NCI-H2227 treated with DMSO at 0.1 percent for 48 hours (cell line): ENCODE measurements at regions not wholly inside any gene's neighbourhood (a gene's known extent, or its start where the extent isn't known, plus 50 kb on each side); places are given as distances from the start of the nearest gene placed in this dataset.
"Not testable (repeated sequence)": the region's sequence is repeated elsewhere in the genome, so short reads cannot be mapped to it uniquely, and the experiment has no call there.

Source experiments
- DNase-seq: peaks from one replicate; lab custom pipeline; 2025; lab: John Stamatoyannopoulos, UW

DNA sequence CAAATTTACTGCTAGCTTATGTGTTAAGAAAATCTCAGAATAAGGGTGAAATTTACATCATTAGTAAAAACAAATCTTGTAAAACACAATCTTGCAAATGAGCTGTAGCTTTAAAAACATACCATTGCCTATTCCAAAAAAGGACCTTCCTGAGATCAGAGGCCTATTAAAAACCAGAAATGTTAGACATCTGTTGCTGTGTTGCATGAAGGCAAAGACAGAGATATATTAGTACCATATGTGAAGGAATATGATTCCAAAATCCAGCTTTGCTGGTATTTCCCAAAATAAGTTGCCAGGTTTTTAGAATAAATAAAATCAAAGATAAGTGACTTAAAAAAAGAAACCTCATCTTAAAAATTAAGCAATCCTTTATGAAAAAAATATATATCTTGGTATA, 504.1 kb upstream of the CDIN1 start:
- DNase-seq: no peak

GRCh38 chr15:36079021-36079420, 500.4 kb upstream of the CDIN1 start:
- DNase-seq: no peak

DNA sequence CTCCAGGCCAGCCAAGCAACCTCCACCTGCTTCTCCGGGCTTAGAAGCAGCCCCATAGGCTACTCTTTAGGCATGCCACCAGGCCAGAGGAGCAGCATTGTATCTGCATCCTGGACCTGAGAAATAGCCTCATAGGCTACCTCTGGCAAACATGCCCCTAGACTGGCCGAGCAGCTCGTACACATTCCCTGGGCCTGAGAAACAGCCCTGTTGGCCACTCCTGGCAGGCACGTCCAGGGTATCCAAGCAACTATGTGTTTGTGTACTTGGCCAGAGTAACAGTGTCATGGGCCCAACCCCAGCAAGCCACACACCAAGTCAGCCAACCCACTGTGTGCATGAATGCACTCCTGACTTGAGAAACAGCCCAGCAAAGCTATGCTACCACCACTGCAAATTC, 498.7 kb upstream of the CDIN1 start:
- no peak for DNase-seq

GRCh38 chr15:36090286-36090946, 489.0 kb upstream of the CDIN1 start:
- DNase-seq: no peak

DNA sequence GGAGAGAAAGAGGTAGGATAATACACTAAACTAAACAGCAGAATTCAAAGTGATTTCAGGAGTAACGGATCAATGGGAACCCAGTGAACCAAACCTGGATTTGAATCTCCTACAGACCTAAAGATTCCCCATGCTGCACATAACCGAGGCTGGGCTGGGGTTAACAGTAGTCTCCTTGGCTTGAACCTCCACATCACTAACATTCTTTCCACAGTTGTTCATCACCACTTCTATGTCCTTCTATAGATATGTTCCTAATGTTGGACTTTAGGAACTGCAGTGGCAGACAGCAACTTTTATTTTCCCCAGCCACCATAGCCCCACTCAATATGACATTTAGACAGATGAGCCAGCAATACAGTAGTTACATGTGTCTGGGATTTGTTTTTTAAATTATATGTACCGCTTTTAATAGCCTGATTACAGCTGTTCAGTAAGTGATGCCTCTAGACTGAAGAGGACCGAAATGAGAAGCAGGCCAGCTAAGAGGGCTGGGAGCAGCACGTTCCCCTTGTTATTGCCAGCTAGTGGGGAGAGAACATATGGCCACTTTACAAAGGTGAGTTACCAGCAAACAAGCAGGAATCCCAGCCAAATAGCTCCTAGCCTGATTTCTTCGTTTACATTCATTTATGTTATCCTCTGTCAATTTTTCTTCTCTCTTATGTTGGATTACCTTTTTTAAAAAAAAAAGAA, 472.6 kb upstream of the CDIN1 start:
- peak; percentile 8 for DNase-seq

DNA sequence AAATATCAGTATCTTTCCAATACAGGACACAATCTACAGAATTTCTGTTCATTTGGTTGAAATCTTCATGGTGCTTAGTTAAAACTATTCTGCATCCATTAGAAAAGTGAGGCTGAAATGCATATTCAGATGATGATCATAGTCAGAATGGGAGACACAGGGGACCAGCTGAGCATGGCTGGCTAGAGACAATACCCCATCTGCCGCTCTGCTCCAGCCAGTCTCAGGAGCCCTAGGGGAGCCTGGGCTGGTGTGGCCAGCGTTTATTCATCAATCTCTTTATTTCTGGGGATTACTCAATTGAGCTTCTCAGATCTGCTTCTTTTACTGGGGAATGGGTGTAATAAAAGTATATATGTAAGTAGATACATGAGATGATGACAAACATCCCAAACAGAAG, 470.9 kb upstream of the CDIN1 start:
- DNase-seq: no peak

DNA sequence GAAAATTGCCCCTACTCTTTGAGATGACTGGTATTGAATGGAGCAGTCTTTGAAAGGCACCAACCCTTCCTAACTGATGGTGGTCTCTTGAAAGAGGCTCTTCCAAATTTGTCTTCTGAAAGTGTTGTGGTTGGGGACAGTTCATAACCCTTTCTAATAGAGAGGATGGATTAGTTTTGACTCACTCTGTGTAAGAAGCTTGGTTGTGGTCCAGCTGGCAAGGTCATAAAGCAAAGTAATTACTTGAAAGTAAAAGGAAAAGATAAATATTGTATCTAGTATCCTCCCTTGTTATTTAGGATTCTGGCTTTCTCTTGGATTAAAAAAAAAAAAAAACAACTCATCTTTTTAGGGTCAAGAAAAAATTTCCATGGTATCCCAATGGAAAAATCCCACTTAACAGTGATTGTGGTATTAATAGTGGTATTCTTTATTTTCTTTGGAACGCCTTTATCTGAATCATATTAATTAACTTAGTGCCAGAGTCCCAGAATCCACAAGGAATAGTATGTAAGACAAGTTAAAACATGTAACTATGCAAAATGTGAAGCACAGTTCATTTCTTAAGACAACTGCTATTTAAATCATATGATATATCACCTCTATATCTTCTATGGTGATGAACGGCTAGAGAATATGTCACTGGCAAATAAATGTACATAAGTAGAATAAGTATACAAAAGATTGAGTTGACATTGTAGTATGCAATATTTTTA, 469.3 kb upstream of the CDIN1 start:
- no peak for DNase-seq

DNA sequence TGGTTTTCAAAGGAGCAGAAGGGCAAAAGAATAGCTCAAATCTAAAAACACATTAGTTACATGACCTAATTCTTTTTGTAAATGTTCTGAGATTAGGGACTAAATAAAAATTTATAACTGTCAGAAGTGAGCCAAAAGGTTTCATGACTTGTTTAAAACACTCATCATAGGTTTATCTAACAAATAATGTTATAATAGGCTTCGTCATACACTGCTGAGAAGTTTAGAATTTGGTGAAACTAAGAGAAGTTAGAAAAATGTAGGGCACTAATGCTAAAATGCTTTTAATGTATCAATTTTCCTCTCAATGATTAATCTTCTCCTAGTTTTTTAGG, 468.8 kb upstream of the CDIN1 start:
- DNase-seq: no peak

DNA sequence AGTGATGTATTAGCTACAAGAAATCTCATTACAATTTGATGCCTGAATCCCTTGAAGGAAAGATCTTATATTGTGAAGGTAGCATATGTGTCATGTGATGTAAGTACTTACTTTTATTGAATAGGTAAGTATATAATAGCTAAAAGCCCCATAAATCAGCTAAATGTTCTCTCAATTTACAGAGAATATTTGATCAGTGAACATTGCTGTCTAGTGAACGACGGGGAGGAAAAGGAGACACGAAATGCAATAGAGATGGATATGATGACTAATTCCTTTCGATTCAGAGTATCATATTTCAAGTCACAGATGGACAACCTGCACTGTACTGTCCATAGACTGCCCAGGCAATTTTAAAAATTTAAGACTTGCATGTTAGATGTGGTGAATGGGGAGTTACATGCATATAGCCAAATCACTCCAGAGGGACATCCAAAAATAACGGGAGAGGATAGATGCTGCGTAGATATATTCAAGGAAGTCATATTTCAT, 462.1 kb upstream of the CDIN1 start:
- DNase-seq: no peak

DNA sequence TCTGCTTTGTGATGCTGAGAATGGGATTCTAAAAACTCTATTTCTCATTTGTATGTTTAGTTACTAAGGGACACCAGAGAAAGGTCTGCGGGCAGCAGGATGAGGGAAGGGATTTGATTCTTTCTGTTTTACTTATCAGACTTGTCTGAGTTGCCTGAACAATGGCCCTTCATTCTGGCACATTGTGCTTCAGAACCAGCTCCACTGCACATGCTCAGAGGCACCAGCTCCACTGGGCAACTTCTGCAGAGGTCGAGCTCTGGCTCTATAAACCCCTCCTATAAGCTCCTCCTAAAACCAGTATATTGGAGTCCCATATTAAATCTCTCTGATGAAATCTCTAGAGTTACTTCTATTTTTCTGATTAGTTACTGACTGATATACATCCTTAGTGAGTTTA, 453.2 kb upstream of the CDIN1 start:
- no peak for DNase-seq

- no peak for DNase-seq
Observed at GRCh38 chr15:36130641-36131310, 448.6 kb upstream of the CDIN1 start.

DNA sequence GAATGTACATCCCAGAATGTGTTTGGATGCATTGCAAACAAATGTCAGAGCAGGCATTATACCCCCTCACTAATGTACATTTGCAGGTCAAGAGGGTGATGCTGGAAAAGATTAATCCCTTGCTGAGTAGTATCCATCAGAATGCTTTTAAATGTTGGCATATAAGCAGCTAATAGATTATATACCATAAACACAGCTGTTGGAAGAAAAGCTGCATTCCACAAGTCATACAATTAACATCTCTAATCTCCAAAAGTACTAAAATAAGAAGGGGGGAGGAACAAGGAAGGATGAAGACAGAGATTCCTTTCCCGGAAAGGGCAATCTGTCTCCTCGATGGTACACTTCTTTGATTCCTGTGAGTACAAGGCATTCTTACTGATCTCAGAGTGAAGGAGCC, 445.7 kb upstream of the CDIN1 start:
- DNase-seq: no peak

DNA sequence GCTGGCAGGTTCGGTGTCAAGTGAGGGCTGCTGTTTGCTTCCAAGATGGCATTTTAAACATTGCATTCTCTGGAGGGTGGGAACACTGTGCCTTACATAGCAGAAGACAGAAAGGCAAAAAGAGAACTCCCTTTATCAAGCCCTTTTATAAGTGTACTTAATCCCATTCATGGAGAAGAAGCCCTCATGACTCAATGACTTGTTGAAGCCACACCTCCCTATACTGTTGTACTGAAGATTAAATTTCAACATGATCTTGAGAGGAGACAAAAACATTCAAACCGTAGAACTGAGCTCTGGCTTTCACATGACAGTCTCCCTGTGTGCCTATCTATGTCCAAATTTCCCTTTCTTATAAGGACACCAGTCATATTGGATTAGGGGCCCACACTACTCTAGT, 443.4 kb upstream of the CDIN1 start:
- no peak for DNase-seq

- DNase-seq: no peak
Observed at GRCh38 chr15:36152936-36153335, 426.5 kb upstream of the CDIN1 start.

DNA sequence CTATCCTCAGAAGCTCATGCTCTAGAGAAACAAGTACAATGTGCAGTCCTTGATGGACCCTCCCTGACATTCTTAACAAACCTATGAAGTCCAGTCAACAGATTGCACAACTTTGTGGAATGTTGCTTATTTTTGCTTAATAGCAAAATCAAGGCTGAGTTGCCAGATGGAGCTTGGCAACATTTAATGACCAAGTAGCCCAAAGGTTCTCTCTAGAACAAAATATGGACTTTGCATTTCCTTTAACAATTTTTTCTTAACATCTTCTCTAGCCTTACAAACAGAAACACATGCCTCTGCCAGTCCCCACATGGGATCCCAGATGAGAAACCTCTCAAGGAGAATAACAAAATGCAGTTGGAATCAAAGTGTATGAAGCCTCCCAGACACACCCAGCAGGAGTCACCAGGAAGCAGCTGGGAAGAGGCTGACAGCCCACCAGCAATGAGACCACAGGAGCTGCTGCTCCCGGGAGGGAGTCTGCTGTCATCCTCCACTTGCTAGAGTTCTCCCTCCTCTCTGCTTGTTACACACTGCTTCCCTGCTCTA, 422.5 kb upstream of the CDIN1 start:
- no peak for DNase-seq

GRCh38 chr15:36160351-36160750, 419.1 kb upstream of the CDIN1 start:
- no peak for DNase-seq

- no peak for DNase-seq
Observed at GRCh38 chr15:36161108-36161507, 418.3 kb upstream of the CDIN1 start.

DNA sequence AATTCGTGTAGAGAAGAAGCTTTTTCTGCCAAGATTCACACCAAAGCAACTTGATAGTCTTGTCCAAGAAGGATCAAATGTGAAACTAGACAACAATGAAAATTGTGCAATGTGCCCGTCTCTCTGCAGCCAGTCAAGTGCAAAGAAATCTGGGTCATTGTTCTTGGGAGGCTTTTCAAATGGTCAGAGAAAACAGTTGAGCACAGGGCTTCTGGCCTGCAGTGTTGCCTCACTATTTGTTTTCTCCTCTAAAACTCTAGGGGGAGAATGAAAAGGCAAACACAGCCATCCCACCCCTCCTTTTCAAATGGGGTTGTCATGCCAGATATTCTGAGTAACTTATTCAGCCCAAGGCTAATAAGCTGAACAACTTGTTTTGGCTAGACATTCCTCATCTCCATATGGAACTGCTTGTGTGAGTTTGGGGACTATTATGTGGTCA, 417.6 kb upstream of the CDIN1 start:
- no peak for DNase-seq

- not testable (repeated sequence) for DNase-seq
Observed at GRCh38 chr15:36163983-36164382, 415.4 kb upstream of the CDIN1 start.

DNA sequence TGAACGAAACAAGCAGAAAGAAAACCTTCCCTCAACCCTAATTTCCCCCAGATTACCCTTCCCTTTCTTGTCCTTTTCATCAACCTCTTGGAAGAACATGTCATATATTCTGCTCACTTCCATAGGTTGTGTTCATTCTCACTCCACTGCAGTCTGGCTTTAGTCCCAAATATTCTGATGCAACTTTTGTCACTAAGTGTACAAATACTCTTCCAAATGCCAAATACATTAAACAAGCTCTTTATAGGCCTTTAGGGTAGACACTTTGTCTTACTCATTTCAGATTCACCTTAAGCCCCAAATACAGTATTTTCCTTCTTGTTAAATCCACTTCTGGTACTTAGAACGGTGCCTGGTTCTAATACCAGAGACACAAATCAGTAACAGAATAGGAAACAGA, 406.5 kb upstream of the CDIN1 start:
- no peak for DNase-seq

DNA sequence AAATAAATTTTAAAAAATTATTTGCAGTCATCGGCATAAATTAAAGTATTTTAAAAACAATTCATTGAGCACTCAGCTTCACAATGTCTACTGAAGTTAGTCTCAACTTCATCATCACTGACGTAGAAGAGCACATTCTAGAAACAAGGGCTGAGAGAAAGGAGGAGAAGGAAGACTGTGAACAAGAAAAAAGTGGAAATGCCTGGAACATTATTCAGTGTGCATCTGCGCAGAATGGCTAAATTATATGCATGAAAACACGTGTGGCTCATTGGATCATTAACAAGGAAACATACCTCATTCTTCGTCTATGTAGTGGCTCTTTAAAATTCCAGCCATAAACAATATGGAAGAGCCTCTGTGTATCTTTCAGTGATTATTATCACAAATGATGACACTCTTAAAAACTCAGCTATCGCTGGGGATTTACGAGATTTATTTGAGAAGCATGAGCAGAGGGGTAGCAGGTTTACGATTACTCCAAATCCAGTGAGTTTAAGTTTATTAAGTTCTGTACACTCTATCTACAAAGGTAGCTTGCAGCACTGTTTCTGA, 404.2 kb upstream of the CDIN1 start:
- no peak for DNase-seq

GRCh38 chr15:36175741-36176291, 403.6 kb upstream of the CDIN1 start:
- DNase-seq: no peak
